Endothelial cell of umbilical vein (primary cell): ENCODE measurements at regions not wholly inside any gene's neighbourhood (a gene's known extent, or its start where the extent isn't known, plus 50 kb on each side); places are given as distances from the start of the nearest gene placed in this dataset.

Experiments
- BruUV-seq: library from RNA; stranded (reverse); fragments of 400-500 nt; replicated peaks from 2 replicates; lab custom pipeline; 2021; lab: Mats Ljungman, UMichigan
- CTCF ChIA-PET: fragments of 300-600, 350-600 bp; sonication (Branson Sonifier 250); formaldehyde crosslinking; loops from one replicate; lab custom pipeline; 2021; ENCODE audit warnings: antibody characterized with exemption, inconsistent platforms; lab: Charles Lee
- POLR2A ChIA-PET: fragments of 300-600, 350-600 bp; sonication (Branson Sonifier 250); formaldehyde crosslinking; loops from one replicate; lab custom pipeline; 2021; ENCODE audit warnings: antibody characterized with exemption, inconsistent platforms; lab: Charles Lee
- DNase-seq: peaks from one replicate; pipeline ENCODE4 v3.0.0-alpha.2; 2011; ENCODE audit warnings: low read depth, low spot score
- FAIRE-seq: peaks from 2 replicates; lab custom pipeline; 2011; peaks lifted over from hg19 to GRCh38; lab: Jason Lieb, UNC
- H2AFZ ChIP-seq: 2 replicates; pipeline ENCODE4 v1.6.0; 2012; ENCODE audit warnings: low read depth, low read length, control low read depth, inconsistent platforms
- H3K27ac ChIP-seq: 2 replicates; pipeline ENCODE4 v1.5.1; 2011; ENCODE audit warnings: low read depth, mild to moderate bottlenecking, control low read depth, low read length, moderate library complexity; ENCODE audit not compliant: insufficient read depth
- H3K27me3 ChIP-seq, 2 experiments: 2 replicates each; pipeline versions ENCODE4 v1.6.0 to v1.6.1; 2011; ENCODE audit warnings: low read length in 2 of 2, mixed read lengths in 1 of 2; ENCODE audit not compliant: control insufficient read depth in 2 of 2, insufficient read depth in 2 of 2
- H3K36me3 ChIP-seq, 2 experiments: 2 replicates in 1 of 2; 3 replicates in 1 of 2; pipeline ENCODE4 v1.5.1; 2011; ENCODE audit warnings: low read length in 2 of 2, mild to moderate bottlenecking in 1 of 2, moderate library complexity in 1 of 2; ENCODE audit not compliant: control insufficient read depth in 2 of 2, insufficient read depth in 2 of 2; ENCODE audit errors: extremely low read depth in 1 of 2
- H3K4me1 ChIP-seq: 3 replicates; pipeline ENCODE4 v1.5.1; 2011; ENCODE audit warnings: mild to moderate bottlenecking, low read length; ENCODE audit not compliant: control insufficient read depth, insufficient read depth; ENCODE audit errors: extremely low read depth
- H3K4me2 ChIP-seq: 2 replicates; pipeline ENCODE4 v1.6.1; 2011; ENCODE audit warnings: low read length, control low read depth, mixed read lengths; ENCODE audit not compliant: insufficient read depth
- H3K4me3 ChIP-seq, 3 experiments: fragments of 200-600 bp in 1 of 3; sonication (generic), shearing (Covaris generic) in 1 of 3; replicated peaks in 1 of 3; 2 replicates each; pipeline ENCODE4 v1.5.1; 2011 to 2016; ENCODE audit warnings: control low read depth in 3 of 3, low read length in 3 of 3, mild to moderate bottlenecking in 2 of 3, inconsistent platforms in 1 of 3, low read depth in 1 of 3, moderate library complexity in 1 of 3; ENCODE audit not compliant: insufficient read depth in 1 of 3
- H3K79me2 ChIP-seq: 2 replicates; pipeline ENCODE4 v1.6.0; 2012; ENCODE audit warnings: low read length, inconsistent platforms; ENCODE audit not compliant: control insufficient read depth, insufficient read depth
- H3K9ac ChIP-seq: replicated peaks from 2 replicates; pipeline ENCODE3; 2011; ENCODE audit warnings: low read length, control low read depth; ENCODE audit not compliant: insufficient read depth; ENCODE audit errors: extremely low read depth
- H3K9me1 ChIP-seq: replicated peaks from 3 replicates; pipeline ENCODE4 v1.6.0; 2011; ENCODE audit warnings: mild to moderate bottlenecking, low read length; ENCODE audit not compliant: control insufficient read depth, insufficient read depth; ENCODE audit errors: extremely low read depth
- H3K9me3 ChIP-seq: replicated peaks from 2 replicates; pipeline ENCODE4 v1.5.1; 2012; ENCODE audit warnings: low read length, inconsistent platforms; ENCODE audit not compliant: control insufficient read depth, insufficient read depth
- H4K20me1 ChIP-seq: replicated peaks from 2 replicates; pipeline ENCODE3; 2011; ENCODE audit warnings: mild to moderate bottlenecking, low read length; ENCODE audit not compliant: control insufficient read depth, insufficient read depth; ENCODE audit errors: extremely low read depth
- EZH2 ChIP-seq: IDR thresholded peaks from 2 replicates; pipeline ENCODE4 v1.6.1; 2012; ENCODE audit warnings: borderline replicate concordance, low read depth, mild to moderate bottlenecking, moderate library complexity, low read length, inconsistent platforms; ENCODE audit not compliant: severe bottlenecking
- FOS ChIP-seq: IDR thresholded peaks from 2 replicates; pipeline ENCODE4 v1.6.1; 2011; ENCODE audit warnings: mild to moderate bottlenecking, low read length, moderate library complexity, borderline replicate concordance; ENCODE audit not compliant: insufficient read depth
- GATA2 ChIP-seq: IDR thresholded peaks from 2 replicates; pipeline ENCODE4 v1.7.0; 2011; ENCODE audit warnings: low read depth, mild to moderate bottlenecking, moderate library complexity, mixed read lengths, low read length; ENCODE audit not compliant: insufficient read length, insufficient read depth
- JUN ChIP-seq: IDR thresholded peaks from 2 replicates; pipeline ENCODE4 v1.6.1; 2011; ENCODE audit warnings: borderline replicate concordance, low read depth; ENCODE audit not compliant: insufficient read length, insufficient read depth
- MYC ChIP-seq: IDR thresholded peaks from one replicate; pipeline ENCODE4 v1.6.1; 2011; ENCODE audit warnings: mild to moderate bottlenecking, low read depth, low read length
- POLR2A ChIP-seq: IDR thresholded peaks from 2 replicates; pipeline ENCODE4 v1.6.1; 2012; ENCODE audit warnings: low read depth, mild to moderate bottlenecking, control low read depth, low read length
- POLR2AphosphoS5 ChIP-seq: IDR thresholded peaks from 2 replicates; pipeline ENCODE4 v1.6.1; 2012; ENCODE audit warnings: low read depth, mild to moderate bottlenecking, control low read depth, low read length, moderate library complexity; ENCODE audit not compliant: insufficient read depth
- dilution Hi-C: fragments of 300-500 bp; cut with MboI; formaldehyde crosslinking; loops from one replicate; pipeline ENCODE4 v1.15.0; 2019; ENCODE audit warnings: low sequenced_read_pairs; ENCODE audit not compliant: extremely low pct_ligation_motif_present
- intact Hi-C: fragments of 100-400 bp; cut with micrococcal nuclease; formaldehyde crosslinking; loops from one replicate; pipeline ENCODE4 v1.10.0; 2022
- TF ChIP-seq, protein P1 (sequence below), 2 donors: IDR thresholded peaks; 1 replicate in 1 of 2; 2 replicates in 1 of 2; pipeline ENCODE4 v1.5.1; 2011; ENCODE audit warnings: low read length in 2 of 2, mild to moderate bottlenecking in 2 of 2, moderate library complexity in 2 of 2, control low read depth in 1 of 2, inconsistent platforms in 1 of 2, low read depth in 1 of 2; ENCODE audit not compliant: insufficient read depth in 1 of 2; ENCODE audit errors: extremely low read depth in 1 of 2
- TF ChIP-seq, protein P2 (sequence below): IDR thresholded peaks from 2 replicates; pipeline ENCODE4 v1.6.1; 2011; ENCODE audit not compliant: insufficient read depth, insufficient read length

DNA sequence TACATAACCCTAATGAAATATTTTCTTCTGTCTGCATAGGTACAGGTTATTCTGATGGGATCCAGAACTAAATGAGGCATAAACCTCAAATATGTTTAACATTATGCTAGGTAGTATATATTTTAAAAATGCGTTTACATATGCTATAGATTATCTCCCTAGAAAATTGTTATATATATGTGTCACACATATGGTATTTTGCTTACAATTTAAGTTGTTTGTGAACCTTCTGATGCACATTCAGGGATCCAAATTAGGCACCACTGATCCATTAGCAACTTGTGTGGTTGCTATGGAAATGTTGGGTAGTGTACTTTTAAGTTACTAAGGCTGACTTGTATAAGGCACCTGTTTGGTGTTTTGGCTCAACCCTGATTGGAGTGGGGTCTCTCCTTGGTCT is 456.7 kb downstream of the AEBP2 start:
- H3K27ac ChIP-seq = no peak overlapping the region
- H4K20me1 ChIP-seq = no peaks in the 10 kb centered on the region
- intact Hi-C loops = no loop called here
- no peak for DNase-seq
- FAIRE-seq = no peak
- H3K36me3 ChIP-seq = no peaks in the 10 kb centered on the region
- no peaks in the 10 kb centered on the region for H3K9me3 ChIP-seq
- no peaks in the 10 kb centered on the region for H3K27me3 ChIP-seq
- H2AFZ ChIP-seq = no peak overlapping the region
- CTCF ChIA-PET = no interaction called here
- H3K4me2 ChIP-seq = no peak overlapping the region
- no peaks in the 10 kb centered on the region for H3K79me2 ChIP-seq
- H3K9ac ChIP-seq = no peak overlapping the region
- no TSS peak for BruUV-seq
- H3K4me3 ChIP-seq = no peak overlapping the region
- TF ChIP-seq EZH2 = no peak
- TF ChIP-seq, protein P1, sequence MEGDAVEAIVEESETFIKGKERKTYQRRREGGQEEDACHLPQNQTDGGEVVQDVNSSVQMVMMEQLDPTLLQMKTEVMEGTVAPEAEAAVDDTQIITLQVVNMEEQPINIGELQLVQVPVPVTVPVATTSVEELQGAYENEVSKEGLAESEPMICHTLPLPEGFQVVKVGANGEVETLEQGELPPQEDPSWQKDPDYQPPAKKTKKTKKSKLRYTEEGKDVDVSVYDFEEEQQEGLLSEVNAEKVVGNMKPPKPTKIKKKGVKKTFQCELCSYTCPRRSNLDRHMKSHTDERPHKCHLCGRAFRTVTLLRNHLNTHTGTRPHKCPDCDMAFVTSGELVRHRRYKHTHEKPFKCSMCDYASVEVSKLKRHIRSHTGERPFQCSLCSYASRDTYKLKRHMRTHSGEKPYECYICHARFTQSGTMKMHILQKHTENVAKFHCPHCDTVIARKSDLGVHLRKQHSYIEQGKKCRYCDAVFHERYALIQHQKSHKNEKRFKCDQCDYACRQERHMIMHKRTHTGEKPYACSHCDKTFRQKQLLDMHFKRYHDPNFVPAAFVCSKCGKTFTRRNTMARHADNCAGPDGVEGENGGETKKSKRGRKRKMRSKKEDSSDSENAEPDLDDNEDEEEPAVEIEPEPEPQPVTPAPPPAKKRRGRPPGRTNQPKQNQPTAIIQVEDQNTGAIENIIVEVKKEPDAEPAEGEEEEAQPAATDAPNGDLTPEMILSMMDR (IDR thresholded peaks at IDR 0.05; ENCODE audit: extremely low read depth in 1 of 2, insufficient read depth in 1 of 2, low read depth in 1 of 2, low read length in 2 of 2) = no peak
- no peak for TF ChIP-seq POLR2A
- TF ChIP-seq GATA2 = no peak
- no peak for TF ChIP-seq POLR2AphosphoS5
- TF ChIP-seq JUN = no peak
- no peak for TF ChIP-seq MYC
- TF ChIP-seq, protein P2, sequence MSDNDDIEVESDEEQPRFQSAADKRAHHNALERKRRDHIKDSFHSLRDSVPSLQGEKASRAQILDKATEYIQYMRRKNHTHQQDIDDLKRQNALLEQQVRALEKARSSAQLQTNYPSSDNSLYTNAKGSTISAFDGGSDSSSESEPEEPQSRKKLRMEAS = no peak
- TF ChIP-seq FOS = no peak
- dilution Hi-C loops = no loop called here
- peaks cover 7% of the 10 kb centered on the region for H3K4me1 ChIP-seq
- no peaks in the 10 kb centered on the region for H3K9me1 ChIP-seq
- POLR2A ChIA-PET = no interaction called here
